HFFc6 (cell line): ENCODE measurements at regions not wholly inside any gene's neighbourhood (a gene's known extent, or its start where the extent isn't known, plus 50 kb on each side); places are given as distances from the start of the nearest gene placed in this dataset.

Experiments used
- DNase-seq: peaks from one replicate; pipeline ENCODE4 v3.0.0-alpha.2; 2018
- H3K27ac Mint-ChIP-seq: 2 replicates; pipeline ENCODE4 v1.8.0; 2020; ENCODE audit warnings: mild to moderate bottlenecking, mixed read lengths
- H3K27me3 Mint-ChIP-seq: 2 replicates; pipeline ENCODE4 v1.8.0; 2021; ENCODE audit warnings: mild to moderate bottlenecking, moderate library complexity, mixed read lengths; ENCODE audit not compliant: insufficient read depth
- H3K36me3 Mint-ChIP-seq: 2 replicates; pipeline ENCODE4 v1.8.0; 2021; ENCODE audit warnings: low read depth, mixed read lengths
- H3K4me1 Mint-ChIP-seq: 2 replicates; pipeline ENCODE4 v1.8.0; 2020; ENCODE audit warnings: low read depth, mixed read lengths
- H3K4me3 Mint-ChIP-seq: 2 replicates; pipeline ENCODE4 v1.8.0; 2020; ENCODE audit warnings: mild to moderate bottlenecking, moderate library complexity, mixed read lengths
- H3K9me3 Mint-ChIP-seq: 2 replicates; pipeline ENCODE4 v1.8.0; 2020; ENCODE audit warnings: mild to moderate bottlenecking, mixed read lengths
- TF ChIP-seq, protein P1 (sequence below): fragments of 200-600 bp; sonication (generic); IDR thresholded peaks from 2 replicates; pipeline ENCODE4 v1.5.0; 2021; ENCODE audit warnings: antibody characterized with exemption, mild to moderate bottlenecking

DNA sequence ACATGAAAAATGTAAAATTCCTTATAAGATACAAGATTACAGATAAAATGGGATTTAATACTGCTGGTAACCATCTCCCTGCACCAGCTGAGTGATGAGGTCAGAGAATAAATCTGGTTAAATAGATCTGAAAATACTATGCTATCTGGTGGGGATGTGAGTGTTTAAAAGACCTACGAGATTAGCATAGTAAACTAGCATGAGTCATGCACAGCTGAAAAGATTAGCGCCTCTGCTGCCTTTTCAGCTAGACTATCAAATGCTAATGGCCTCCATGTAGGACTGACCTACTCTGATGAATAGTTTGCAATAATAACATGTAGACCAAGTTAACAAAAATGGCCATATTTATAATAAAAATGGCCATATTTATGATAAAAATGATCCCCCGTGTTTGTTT lies 553.3 kb downstream of the C6orf118 start:
- Mint-ChIP-seq H3K4me1 (no peaks in the 10 kb centered on the region), H3K27me3 (no peaks in the 10 kb centered on the region), H3K36me3 (no peaks in the 10 kb centered on the region), H3K4me3 (no peak overlapping the region), H3K9me3 (peaks cover 54% of the 10 kb centered on the region), H3K27ac (no peak overlapping the region)
- no peak for DNase-seq
- TF ChIP-seq, protein P1, sequence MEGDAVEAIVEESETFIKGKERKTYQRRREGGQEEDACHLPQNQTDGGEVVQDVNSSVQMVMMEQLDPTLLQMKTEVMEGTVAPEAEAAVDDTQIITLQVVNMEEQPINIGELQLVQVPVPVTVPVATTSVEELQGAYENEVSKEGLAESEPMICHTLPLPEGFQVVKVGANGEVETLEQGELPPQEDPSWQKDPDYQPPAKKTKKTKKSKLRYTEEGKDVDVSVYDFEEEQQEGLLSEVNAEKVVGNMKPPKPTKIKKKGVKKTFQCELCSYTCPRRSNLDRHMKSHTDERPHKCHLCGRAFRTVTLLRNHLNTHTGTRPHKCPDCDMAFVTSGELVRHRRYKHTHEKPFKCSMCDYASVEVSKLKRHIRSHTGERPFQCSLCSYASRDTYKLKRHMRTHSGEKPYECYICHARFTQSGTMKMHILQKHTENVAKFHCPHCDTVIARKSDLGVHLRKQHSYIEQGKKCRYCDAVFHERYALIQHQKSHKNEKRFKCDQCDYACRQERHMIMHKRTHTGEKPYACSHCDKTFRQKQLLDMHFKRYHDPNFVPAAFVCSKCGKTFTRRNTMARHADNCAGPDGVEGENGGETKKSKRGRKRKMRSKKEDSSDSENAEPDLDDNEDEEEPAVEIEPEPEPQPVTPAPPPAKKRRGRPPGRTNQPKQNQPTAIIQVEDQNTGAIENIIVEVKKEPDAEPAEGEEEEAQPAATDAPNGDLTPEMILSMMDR: no peak

DNA sequence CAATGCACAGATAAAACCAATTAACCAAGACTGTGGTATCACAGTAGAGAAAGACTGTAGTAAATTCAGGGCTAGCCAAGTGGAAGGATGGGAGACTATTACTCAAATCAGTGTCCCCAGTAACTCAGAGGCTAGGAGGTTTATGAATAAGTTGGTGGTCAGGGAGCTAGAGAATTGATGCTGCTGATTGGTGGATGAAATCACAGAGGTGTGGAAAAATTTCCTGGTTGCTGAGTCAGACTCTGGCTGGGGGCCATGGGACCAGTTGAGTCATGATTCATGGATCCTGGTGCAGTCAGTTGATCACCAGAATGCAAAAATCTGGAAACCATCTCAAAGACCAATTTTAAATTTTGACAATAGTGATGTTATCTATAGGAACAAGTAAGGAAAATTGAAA lies 555.9 kb downstream of the C6orf118 start:
- TF ChIP-seq, protein P1: no peak
- DNase-seq: no peak

DNA sequence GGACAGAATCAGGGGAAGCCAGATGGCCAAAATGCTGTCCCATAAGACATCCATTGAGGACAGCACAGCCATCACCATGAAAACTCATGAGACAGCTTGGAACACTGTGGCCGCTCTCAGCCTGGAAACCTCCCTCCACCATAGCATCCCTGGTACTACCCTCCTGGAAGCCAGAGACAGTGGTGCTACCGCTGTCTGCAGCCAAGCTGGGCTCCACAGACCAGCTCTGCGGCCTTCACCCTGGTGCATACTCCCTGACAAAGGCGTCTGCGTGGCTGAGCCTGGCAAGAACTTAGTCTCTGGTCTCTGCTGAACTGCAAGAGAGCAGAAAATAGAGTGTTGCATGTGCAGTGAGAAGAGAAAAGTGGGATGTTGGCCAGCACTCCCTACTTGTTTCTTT lies 558.0 kb downstream of the C6orf118 start:
- no peak for DNase-seq
- Mint-ChIP-seq H3K36me3 (no peaks in the 10 kb centered on the region), H3K27me3 (no peaks in the 10 kb centered on the region), H3K9me3 (peaks cover 58% of the 10 kb centered on the region), H3K4me3 (no peak overlapping the region), H3K27ac (no peak overlapping the region), H3K4me1 (no peaks in the 10 kb centered on the region)
- TF ChIP-seq, protein P1: no peak

More for the DNA sequence above, 555.9 kb downstream of the C6orf118 start:
- Mint-ChIP-seq H3K36me3 (no peaks in the 10 kb centered on the region), H3K4me1 (no peaks in the 10 kb centered on the region), H3K9me3 (peaks cover 63% of the 10 kb centered on the region), H3K27ac (no peak overlapping the region), H3K27me3 (no peaks in the 10 kb centered on the region), H3K4me3 (no peak overlapping the region)

- H3K27me3 Mint-ChIP-seq: no peaks in the 10 kb centered on the region
- TF ChIP-seq, protein P1: no peak
- H3K36me3 Mint-ChIP-seq: no peaks in the 10 kb centered on the region
- no peaks in the 10 kb centered on the region for H3K4me1 Mint-ChIP-seq
- peaks cover 65% of the 10 kb centered on the region for H3K9me3 Mint-ChIP-seq
- DNase-seq: no peak
- no peak overlapping the region for H3K27ac Mint-ChIP-seq
- H3K4me3 Mint-ChIP-seq: no peak overlapping the region
These were observed 559.3 kb downstream of the C6orf118 start for GRCh38 chr6:164750128-164750527.

DNA sequence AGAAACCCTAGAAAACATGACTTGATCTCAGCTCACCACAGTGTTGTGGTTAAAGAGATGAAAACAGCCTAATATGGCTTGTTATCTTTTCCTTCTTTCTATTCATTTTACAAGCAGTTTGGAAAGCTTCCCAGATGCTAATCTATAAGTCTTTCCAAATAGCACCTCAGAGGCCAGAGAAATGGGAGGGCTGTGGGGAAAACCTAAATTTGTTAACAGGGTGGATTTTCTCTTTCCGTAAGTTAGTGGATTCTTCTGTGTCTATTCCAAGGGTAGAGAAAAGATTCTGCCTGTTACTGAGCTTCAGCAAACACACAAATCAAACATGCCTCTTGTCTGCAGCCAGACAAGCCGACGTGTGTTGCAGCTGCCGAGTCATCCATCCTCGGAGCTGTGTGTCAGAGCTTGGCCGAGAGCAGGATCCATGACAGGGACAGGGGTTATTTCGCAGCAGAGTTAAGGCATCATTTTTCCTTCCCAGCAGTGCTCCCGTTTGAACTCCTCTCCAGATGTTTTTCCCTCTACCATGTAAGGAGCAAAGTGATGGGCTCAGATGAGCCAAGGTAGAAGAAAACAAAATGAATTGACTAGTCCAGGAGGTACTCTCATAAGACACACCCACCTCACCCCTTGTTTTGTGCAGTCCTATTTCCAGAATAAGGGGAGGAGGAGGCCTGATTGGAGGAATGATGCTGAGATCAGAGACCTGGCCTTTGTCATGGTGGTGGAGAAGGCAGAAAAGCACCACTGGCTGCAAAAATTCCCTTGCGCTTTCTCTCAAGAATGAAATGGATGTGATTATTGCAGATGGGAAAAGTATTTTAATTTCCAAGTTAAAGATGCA lies 560.0 kb downstream of the C6orf118 start:
- Mint-ChIP-seq H3K4me1 (no peaks in the 10 kb centered on the region), H3K27me3 (no peaks in the 10 kb centered on the region), H3K9me3 (peaks cover 72% of the 10 kb centered on the region), H3K36me3 (no peaks in the 10 kb centered on the region), H3K27ac (no peak overlapping the region), H3K4me3 (no peak overlapping the region)
- TF ChIP-seq, protein P1: no peak
- no peak for DNase-seq
